NCI-H345 treated with DMSO at 0.1 percent for 48 hours (cell line): ENCODE measurements at regions not wholly inside any gene's neighbourhood (a gene's known extent, or its start where the extent isn't known, plus 50 kb on each side); places are given as distances from the start of the nearest gene placed in this dataset.
A peak's percentile ranks its signal among the peaks of the same experiment; 100 is the strongest.

Experiments
- DNase-seq: peaks from one replicate; lab custom pipeline; 2025; ENCODE audit not compliant: unreplicated experiment; lab: John Stamatoyannopoulos, UW

- no peak for DNase-seq
Observed at GRCh38 chr6:160895562-160895961, 96.0 kb upstream of the MAP3K4 start.

- no peak for DNase-seq
Observed at GRCh38 chr6:160899671-160900430, 91.7 kb upstream of the MAP3K4 start.

GRCh38 chr6:160911949-160912348 lies 79.6 kb upstream of the MAP3K4 start:
- no peak for DNase-seq

GRCh38 chr6:160912411-160912810 lies 79.2 kb upstream of the MAP3K4 start:
- DNase-seq = no peak

GRCh38 chr6:160917572-160917971 lies 74.0 kb upstream of the MAP3K4 start:
- no peak for DNase-seq

- no peak for DNase-seq
Observed at GRCh38 chr6:160919723-160920440, 71.7 kb upstream of the MAP3K4 start.

GRCh38 chr6:160921095-160921494 lies 70.5 kb upstream of the MAP3K4 start:
- no peak for DNase-seq

GRCh38 chr6:160926281-160927276 lies 65.0 kb upstream of the MAP3K4 start:
- no peak for DNase-seq

GRCh38 chr6:160927416-160927815 lies 64.2 kb upstream of the MAP3K4 start:
- no peak for DNase-seq

- no peak for DNase-seq
Observed at GRCh38 chr6:160929361-160929760, 62.2 kb upstream of the MAP3K4 start.

- no peak for DNase-seq
Observed at GRCh38 chr6:160929831-160930230, 61.7 kb upstream of the MAP3K4 start.

GRCh38 chr6:160930547-160931377 lies 60.8 kb upstream of the MAP3K4 start:
- DNase-seq = peak; percentile 26

- DNase-seq = no peak
Observed at GRCh38 chr6:160931378-160932310, 59.9 kb upstream of the MAP3K4 start.

- no peak for DNase-seq
Observed at GRCh38 chr6:160933256-160933655, 58.3 kb upstream of the MAP3K4 start.

- no peak for DNase-seq
Observed at GRCh38 chr6:160934157-160934556, 57.4 kb upstream of the MAP3K4 start.

GRCh38 chr6:160940197-160940596 lies 51.4 kb upstream of the MAP3K4 start:
- DNase-seq = no peak
